ENCODE measurements at regions not wholly inside any gene's neighbourhood (a gene's known extent, or its start where the extent isn't known, plus 50 kb on each side); places are given as distances from the start of the nearest gene placed in this dataset.

GRCh38 chr19:29387586-29387985 is 138.2 kb upstream of the VSTM2B start:
- Histone ChIP-seq H3K9me3 (peaks cover 0 to 18% of the 10 kb centered on the region in 2 donors), H3K27ac (no peak overlapping the region), H3K27me3 (no peaks in the 10 kb centered on the region), H3K4me1 (no peaks in the 10 kb centered on the region), H3K4me3 (no peak overlapping the region), H3K36me3 (no peaks in the 10 kb centered on the region)
- TF ChIP-seq, protein P1, sequence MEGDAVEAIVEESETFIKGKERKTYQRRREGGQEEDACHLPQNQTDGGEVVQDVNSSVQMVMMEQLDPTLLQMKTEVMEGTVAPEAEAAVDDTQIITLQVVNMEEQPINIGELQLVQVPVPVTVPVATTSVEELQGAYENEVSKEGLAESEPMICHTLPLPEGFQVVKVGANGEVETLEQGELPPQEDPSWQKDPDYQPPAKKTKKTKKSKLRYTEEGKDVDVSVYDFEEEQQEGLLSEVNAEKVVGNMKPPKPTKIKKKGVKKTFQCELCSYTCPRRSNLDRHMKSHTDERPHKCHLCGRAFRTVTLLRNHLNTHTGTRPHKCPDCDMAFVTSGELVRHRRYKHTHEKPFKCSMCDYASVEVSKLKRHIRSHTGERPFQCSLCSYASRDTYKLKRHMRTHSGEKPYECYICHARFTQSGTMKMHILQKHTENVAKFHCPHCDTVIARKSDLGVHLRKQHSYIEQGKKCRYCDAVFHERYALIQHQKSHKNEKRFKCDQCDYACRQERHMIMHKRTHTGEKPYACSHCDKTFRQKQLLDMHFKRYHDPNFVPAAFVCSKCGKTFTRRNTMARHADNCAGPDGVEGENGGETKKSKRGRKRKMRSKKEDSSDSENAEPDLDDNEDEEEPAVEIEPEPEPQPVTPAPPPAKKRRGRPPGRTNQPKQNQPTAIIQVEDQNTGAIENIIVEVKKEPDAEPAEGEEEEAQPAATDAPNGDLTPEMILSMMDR (IDR thresholded peaks at IDR 0.05) = no peak
- DNase-seq (ENCODE audit: low spot score) = no peak

- Histone ChIP-seq H3K27ac (no peak overlapping the region), H3K4me1 (no peaks in the 10 kb centered on the region), H3K36me3 (no peaks in the 10 kb centered on the region), H3K27me3 (no peaks in the 10 kb centered on the region), H3K9me3 (peaks cover 0 to 19% of the 10 kb centered on the region in 2 donors), H3K4me3 (no peak overlapping the region)
- TF ChIP-seq, protein P1 (IDR thresholded peaks at IDR 0.05) = no peak
- DNase-seq (ENCODE audit: low spot score) = no peak
Measured at GRCh38 chr19:29389495-29389894, 136.3 kb upstream of the VSTM2B start.

GRCh38 chr19:29390742-29391141 is 135.1 kb upstream of the VSTM2B start:
- Histone ChIP-seq H3K4me1 (no peaks in the 10 kb centered on the region), H3K4me3 (no peak overlapping the region), H3K27ac (no peak overlapping the region), H3K27me3 (no peaks in the 10 kb centered on the region), H3K9me3 (peaks cover 0 to 19% of the 10 kb centered on the region in 2 donors), H3K36me3 (no peaks in the 10 kb centered on the region)
- TF ChIP-seq, protein P1 (IDR thresholded peaks at IDR 0.05) = no peak
- no peak for DNase-seq (ENCODE audit: low spot score)

DNA sequence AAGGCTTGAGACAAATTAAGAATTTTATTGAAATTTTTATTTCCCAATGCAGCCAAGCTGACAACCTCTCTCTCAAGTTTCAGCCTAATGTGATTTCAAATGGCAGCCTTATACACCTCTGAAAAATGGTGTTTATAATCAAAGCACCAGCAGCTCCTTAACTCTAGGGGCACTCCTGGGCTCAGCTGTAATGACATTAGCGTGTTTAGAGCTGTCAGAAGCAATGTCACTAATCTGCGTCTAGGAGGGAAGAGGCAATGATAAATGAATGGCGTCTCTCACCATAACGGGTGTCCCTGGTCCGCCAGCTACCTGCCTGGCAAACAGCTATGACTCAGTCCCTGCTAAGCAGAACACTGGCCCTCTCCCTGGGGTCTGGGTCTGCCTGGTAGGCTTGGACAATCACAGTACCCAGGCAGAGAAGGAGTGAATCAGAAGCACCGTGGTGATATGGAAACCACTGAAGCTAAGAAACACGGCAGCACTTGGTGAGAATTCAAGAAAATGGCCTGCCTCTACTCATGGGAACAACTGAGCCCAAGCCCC is 131.8 kb upstream of the VSTM2B start:
- H3K27me3 ChIP-seq = no peaks in the 10 kb centered on the region
- no peaks in the 10 kb centered on the region for H3K4me1 ChIP-seq
- H3K27ac ChIP-seq = no peak overlapping the region
- H3K4me3 ChIP-seq = no peak overlapping the region
- no peaks in the 10 kb centered on the region for H3K36me3 ChIP-seq
- peaks cover 0 to 19% of the 10 kb centered on the region in 2 donors for H3K9me3 ChIP-seq
- TF ChIP-seq, protein P1 (IDR thresholded peaks at IDR 0.05) = no peak
- DNase-seq (ENCODE audit: low spot score) = no peak

- H3K27ac ChIP-seq = no peak overlapping the region
- no peaks in the 10 kb centered on the region for H3K27me3 ChIP-seq
- TF ChIP-seq, protein P1 (IDR thresholded peaks at IDR 0.05) = no peak
- no peak overlapping the region for H3K4me3 ChIP-seq
- H3K9me3 ChIP-seq = peaks cover 0 to 19% of the 10 kb centered on the region in 2 donors
- DNase-seq (ENCODE audit: low spot score) = no peak
- no peaks in the 10 kb centered on the region for H3K4me1 ChIP-seq
- no peaks in the 10 kb centered on the region for H3K36me3 ChIP-seq
Measured at GRCh38 chr19:29395111-29395733, 130.6 kb upstream of the VSTM2B start.
